Mucosa of descending colon (tissue), 3 donors: ENCODE measurements at regions not wholly inside any gene's neighbourhood (a gene's known extent, or its start where the extent isn't known, plus 50 kb on each side); places are given as distances from the start of the nearest gene placed in this dataset.

Experiments
- ATAC-seq: fragments of 200-7000 bp; cut with Tn5 transposase; one replicate; pipeline ENCODE4 v1.9.1; 2020; ENCODE audit warnings: mild to moderate bottlenecking, moderate library complexity
- DNase-seq, 3 donors: peaks; one replicate each; pipeline ENCODE4 v3.0.0-alpha.2; 2020
- H3K36me3 ChIP-seq: fragments of 200-600 bp; one replicate; pipeline ENCODE4 v1.8.0; 2021; ENCODE audit warnings: low read depth, mild to moderate bottlenecking
- H3K4me1 ChIP-seq: fragments of 200-600 bp; one replicate; pipeline ENCODE4 v1.8.0; 2021; ENCODE audit warnings: low read depth, mild to moderate bottlenecking
- H3K4me3 ChIP-seq: fragments of 200-600 bp; one replicate; pipeline ENCODE4 v1.8.0; 2021; ENCODE audit warnings: mild to moderate bottlenecking
- H3K9me3 ChIP-seq: fragments of 200-600 bp; one replicate; pipeline ENCODE4 v1.8.0; 2021; ENCODE audit warnings: mild to moderate bottlenecking
- CTCF ChIP-seq: fragments of 200-600 bp; IDR thresholded peaks from one replicate; pipeline ENCODE4 v1.8.0; 2022; ENCODE audit warnings: antibody characterized with exemption, mild to moderate bottlenecking
- intact Hi-C, 2 donors: fragments of 100-400 bp; cut with DNase I in 1 of 2; cut with micrococcal nuclease in 1 of 2; formaldehyde crosslinking; loops; one replicate each; pipeline versions ENCODE4 v1.11.0 to v1.11.1; 2022; cut with DNase I, micrococcal nuclease
- donor health status: DM: no; HTN: no; CAD: no; lungs with moderate emphysema.
- donor health status: DM: no; HTN: no; CAD: no.
- donor health status: DM: no; HTN: yes; CAD: no.

GRCh38 chr4:19520939-19521520, 730.7 kb upstream of the SLIT2 start:
- intact Hi-C loops, result no loop called here
- H3K4me1 ChIP-seq, result no peaks in the 10 kb centered on the region
- ATAC-seq (no peak), DNase-seq (no peak)
- no peak for TF ChIP-seq CTCF
- no peak overlapping the region for H3K4me3 ChIP-seq
- H3K36me3 ChIP-seq, result no peaks in the 10 kb centered on the region
- no peaks in the 10 kb centered on the region for H3K9me3 ChIP-seq

GRCh38 chr4:19514276-19515070, 737.2 kb upstream of the SLIT2 start:
- DNase-seq (no peak), ATAC-seq (no peak)
- intact Hi-C loops, result no loop called here
- no peaks in the 10 kb centered on the region for H3K9me3 ChIP-seq
- no peak overlapping the region for H3K4me3 ChIP-seq
- H3K4me1 ChIP-seq, result peaks cover 5% of the 10 kb centered on the region
- no peaks in the 10 kb centered on the region for H3K36me3 ChIP-seq
- TF ChIP-seq CTCF, result no peak

GRCh38 chr4:19512086-19512485, 739.6 kb upstream of the SLIT2 start:
- ATAC-seq (no peak), DNase-seq (no peak)
- Histone ChIP-seq H3K4me3 (no peak overlapping the region), H3K36me3 (no peaks in the 10 kb centered on the region), H3K4me1 (peaks cover 5% of the 10 kb centered on the region), H3K9me3 (no peaks in the 10 kb centered on the region)
- TF ChIP-seq CTCF, result no peak
- intact Hi-C loops, result no loop called here

GRCh38 chr4:19510993-19511392, 740.7 kb upstream of the SLIT2 start:
- ATAC-seq (no peak), DNase-seq (no peak)
- H3K9me3 ChIP-seq, result no peaks in the 10 kb centered on the region
- H3K36me3 ChIP-seq, result no peaks in the 10 kb centered on the region
- H3K4me1 ChIP-seq, result peaks cover 5% of the 10 kb centered on the region
- intact Hi-C loops, result no loop called here
- H3K4me3 ChIP-seq, result no peak overlapping the region
- no peak for TF ChIP-seq CTCF

GRCh38 chr4:19508442-19508841, 743.3 kb upstream of the SLIT2 start:
- H3K36me3 ChIP-seq, result no peaks in the 10 kb centered on the region
- no peak overlapping the region for H3K4me3 ChIP-seq
- ATAC-seq, result no peak
- H3K9me3 ChIP-seq, result no peaks in the 10 kb centered on the region
- no peak for DNase-seq
- intact Hi-C loops, result no loop called here
- peaks cover 5% of the 10 kb centered on the region for H3K4me1 ChIP-seq
- TF ChIP-seq CTCF, result no peak
